AG04449 (cell line): ENCODE measurements at regions not wholly inside any gene's neighbourhood (a gene's known extent, or its start where the extent isn't known, plus 50 kb on each side); places are given as distances from the start of the nearest gene placed in this dataset.

Source experiments
- CTCF ChIA-PET: fragments of 350-600 bp; formaldehyde crosslinking; extraction: SDS; loops from one replicate; lab custom pipeline; 2021; ENCODE audit warnings: antibody characterized with exemption; lab: Yijun Ruan, JAX
- POLR2A ChIA-PET: fragments of 400-600, 350-600 bp; formaldehyde crosslinking; extraction: SDS; loops from one replicate; lab custom pipeline; 2020; ENCODE audit warnings: antibody characterized with exemption, inconsistent platforms; lab: Yijun Ruan, JAX
- DNase-seq: peaks from one replicate; pipeline ENCODE4 v3.0.0-alpha.2; 2010; ENCODE audit warnings: low read depth, low spot score
- H3K4me3 ChIP-seq: 2 replicates; pipeline ENCODE4 v1.5.1; 2011; ENCODE audit warnings: low read depth, mild to moderate bottlenecking, control low read depth, low read length
- CTCF ChIP-seq: IDR thresholded peaks from one replicate; pipeline ENCODE4 v1.5.1; 2011; ENCODE audit warnings: mild to moderate bottlenecking, moderate library complexity, low read length, control low read depth, inconsistent platforms; ENCODE audit not compliant: insufficient read depth; ENCODE audit errors: missing control alignments

DNA sequence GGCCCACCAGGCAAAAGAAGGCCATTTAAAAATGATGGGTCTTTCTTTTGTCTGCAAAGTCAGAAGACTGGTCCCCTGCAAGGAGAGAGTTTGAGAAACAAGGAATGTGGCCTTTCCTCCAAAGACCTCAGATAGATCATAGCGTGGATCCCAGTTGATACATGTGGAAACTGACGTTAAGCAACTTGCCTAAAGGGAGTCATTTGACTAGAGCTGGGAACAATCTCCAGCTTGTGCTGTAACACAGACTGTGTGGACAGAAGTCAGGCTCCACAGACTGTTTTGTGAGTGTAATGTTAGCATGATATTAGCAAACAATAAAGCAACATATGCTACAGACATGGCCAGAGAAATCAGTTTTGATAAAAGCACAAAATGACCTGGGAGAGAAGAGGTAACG, 140.4 kb upstream of the CITED2 start:
- CTCF ChIA-PET = no interaction called here
- no peak for TF ChIP-seq CTCF

GRCh38 chr6:139510040-139510790, 135.8 kb upstream of the CITED2 start:
- H3K4me3 ChIP-seq = no peak overlapping the region
- POLR2A ChIA-PET = no interaction called here
- TF ChIP-seq CTCF = no peak
- no peak for DNase-seq
- CTCF ChIA-PET = no interaction called here

More for the DNA sequence above, 140.4 kb upstream of the CITED2 start:
- POLR2A ChIA-PET = interaction anchor here (0.9 kb wide), 1 partner anchor 141 kb away, joined by 8 read pairs; the partner anchor contains the start of gene CITED2
- DNase-seq = no peak
- H3K4me3 ChIP-seq = no peak overlapping the region

- no peak overlapping the region for H3K4me3 ChIP-seq
- TF ChIP-seq CTCF = no peak
- no peak for DNase-seq
- ChIA-PET POLR2A (no interaction called here), CTCF (no interaction called here)
Observed at GRCh38 chr6:139509167-139509566, 134.7 kb upstream of the CITED2 start.

DNA sequence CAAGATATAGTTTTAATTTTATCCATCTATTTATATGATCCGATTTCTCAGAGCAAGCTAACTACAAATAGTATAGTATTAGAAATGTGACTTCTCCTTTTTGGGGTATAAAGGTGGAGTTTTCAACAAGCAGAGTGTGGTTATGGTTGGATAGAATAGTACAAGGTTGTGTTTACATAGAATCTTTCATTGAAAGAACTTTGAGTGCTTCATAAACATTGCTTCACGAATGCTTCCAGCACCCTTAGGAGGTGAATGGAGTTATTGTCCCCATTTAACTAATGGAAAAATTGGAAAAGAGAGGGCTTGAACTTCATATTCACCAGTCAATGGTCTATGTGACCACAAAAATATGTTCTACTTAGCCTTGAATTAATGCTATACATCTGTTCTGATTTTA, 134.1 kb upstream of the CITED2 start:
- no peak for DNase-seq
- POLR2A ChIA-PET = no interaction called here
- H3K4me3 ChIP-seq = no peak overlapping the region

GRCh38 chr6:139508023-139508422, 133.6 kb upstream of the CITED2 start:
- no peak for DNase-seq
- CTCF ChIA-PET = no interaction called here
- H3K4me3 ChIP-seq = no peak overlapping the region
- TF ChIP-seq CTCF = no peak
- POLR2A ChIA-PET = no interaction called here

More for the DNA sequence above, 134.1 kb upstream of the CITED2 start:
- TF ChIP-seq CTCF = no peak
- CTCF ChIA-PET = no interaction called here

DNA sequence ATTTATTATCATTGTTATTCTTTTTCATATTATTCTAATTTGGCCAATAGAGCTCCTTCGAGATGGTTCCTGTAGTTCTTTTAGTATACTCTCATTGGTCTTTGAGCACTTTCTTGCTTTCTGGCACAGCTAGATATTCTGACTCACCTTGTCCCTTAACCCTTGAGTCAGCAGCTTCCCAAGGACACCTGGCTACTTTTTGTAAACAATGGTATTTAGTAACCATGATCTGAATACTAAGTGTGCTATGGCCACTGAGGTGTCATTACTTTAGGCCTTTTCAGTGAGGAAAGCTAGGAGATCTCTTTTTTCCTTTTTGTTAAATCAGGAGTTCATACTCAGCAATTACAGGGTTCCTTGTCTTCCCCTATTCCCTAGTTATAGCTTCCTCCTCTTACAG, 126.5 kb upstream of the CITED2 start:
- no peak for DNase-seq
- TF ChIP-seq CTCF = no peak
- ChIA-PET POLR2A (no interaction called here), CTCF (no interaction called here)
- no peak overlapping the region for H3K4me3 ChIP-seq
